Right hindlimb (tissue), 1 donor: ENCODE measurements at regions not wholly inside any gene's neighbourhood (a gene's known extent, or its start where the extent isn't known, plus 50 kb on each side); places are given as distances from the start of the nearest gene placed in this dataset.
"Not testable (repeated sequence)": the region's sequence is repeated elsewhere in the genome, so short reads cannot be mapped to it uniquely, and the experiment has no call there.

Source experiments
- DNase-seq: peaks from one replicate; pipeline ENCODE4 v3.0.0-alpha.2; 2018

DNA sequence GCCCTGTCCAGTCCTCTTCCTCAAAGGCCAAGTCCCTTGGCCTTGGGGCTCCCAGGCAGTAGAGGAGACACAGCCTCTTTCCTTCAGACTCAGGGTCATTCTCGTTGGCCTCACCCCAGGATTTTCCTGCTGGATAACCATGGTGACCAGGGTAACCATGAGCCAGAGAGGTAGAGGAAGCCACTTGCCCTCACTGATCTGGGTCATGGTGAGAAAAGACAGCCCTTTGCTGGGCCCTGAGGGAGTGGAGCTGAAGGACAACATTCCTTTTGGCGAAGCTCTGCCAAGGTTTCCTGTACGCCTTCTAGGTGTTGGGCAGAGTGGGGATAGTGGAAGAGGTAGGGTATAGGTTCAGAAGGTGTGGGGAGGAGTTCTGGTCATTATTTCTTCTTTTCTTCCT is 53.1 kb upstream of the WNT4 start:
- no peak for DNase-seq

DNA sequence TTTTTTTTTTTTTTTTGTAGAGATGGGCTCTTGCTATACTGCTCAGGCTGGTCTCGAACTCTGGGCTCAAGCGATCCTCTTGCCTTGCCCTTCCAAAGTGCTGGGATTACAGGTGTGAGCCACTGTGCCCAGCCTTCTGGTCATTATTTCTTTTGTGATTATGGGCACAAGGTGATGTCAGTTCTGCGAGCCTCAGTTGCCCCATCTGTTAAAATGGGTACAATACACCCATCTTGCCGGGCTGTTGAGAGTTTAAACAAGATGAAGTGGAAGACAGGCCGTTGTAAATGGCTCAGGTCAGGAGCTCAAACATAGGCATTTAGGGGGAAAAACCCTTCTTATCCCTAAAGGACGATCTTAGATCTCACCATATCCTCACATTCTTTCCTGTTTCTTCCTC is 53.7 kb upstream of the WNT4 start:
- DNase-seq, result no peak

DNA sequence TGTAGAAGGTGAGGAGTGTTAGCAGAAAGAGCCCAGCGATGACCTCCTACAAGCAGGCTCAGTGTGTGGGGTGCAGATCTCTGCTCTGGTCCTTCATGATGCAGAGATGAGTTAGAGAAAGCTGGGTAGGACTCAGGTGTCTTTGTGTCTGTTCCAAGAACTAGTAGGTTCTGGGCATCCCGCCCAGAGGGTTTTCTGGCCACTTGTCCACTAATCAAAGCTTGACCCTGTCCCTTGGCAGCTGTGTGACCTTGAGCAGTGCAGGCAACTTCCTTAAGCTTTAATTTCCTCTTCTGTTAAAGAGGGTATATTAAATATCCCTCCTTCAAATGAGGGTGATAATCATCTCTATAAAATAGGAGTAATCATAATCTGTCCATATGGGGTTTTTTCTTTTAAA is 54.7 kb upstream of the WNT4 start:
- no peak for DNase-seq

DNA sequence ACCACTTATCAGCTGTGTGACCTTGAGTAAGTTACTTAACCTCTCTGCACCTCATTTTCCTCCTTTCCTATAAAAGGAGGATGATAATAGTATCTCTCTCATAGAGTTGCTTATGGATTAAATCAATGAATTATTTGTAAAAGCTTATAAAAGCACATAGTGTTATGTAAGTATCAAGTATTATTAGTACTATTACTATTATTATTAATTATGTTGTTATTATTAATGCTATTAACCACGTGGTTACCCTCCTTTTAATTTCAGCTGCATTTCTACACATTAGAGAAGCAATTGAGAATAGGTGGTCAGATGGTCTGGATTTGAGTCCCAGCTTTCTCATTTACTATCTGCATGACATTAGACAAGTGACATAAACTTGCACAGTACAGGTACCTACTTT is 58.1 kb upstream of the WNT4 start:
- DNase-seq, result no peak

DNA sequence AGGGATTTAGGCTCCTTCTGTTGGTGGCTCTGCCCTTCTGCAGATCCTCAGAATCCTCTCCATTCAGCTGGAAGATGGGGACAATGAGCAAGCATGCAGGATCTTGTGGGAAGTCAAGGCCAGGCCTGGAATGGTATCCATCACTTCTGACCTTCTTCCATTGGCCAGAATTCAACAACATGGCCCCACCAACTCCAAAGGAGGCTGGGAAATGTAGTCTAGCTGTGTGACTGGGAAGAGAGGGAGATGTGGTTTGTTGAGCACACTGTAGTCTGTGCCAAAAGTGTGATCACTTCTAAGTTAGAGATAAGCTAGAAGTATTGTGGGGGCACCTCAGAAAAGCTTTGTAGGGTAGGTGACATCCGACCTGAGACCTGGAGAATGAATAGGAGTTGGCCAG is 60.4 kb upstream of the WNT4 start:
- DNase-seq, result no peak

DNA sequence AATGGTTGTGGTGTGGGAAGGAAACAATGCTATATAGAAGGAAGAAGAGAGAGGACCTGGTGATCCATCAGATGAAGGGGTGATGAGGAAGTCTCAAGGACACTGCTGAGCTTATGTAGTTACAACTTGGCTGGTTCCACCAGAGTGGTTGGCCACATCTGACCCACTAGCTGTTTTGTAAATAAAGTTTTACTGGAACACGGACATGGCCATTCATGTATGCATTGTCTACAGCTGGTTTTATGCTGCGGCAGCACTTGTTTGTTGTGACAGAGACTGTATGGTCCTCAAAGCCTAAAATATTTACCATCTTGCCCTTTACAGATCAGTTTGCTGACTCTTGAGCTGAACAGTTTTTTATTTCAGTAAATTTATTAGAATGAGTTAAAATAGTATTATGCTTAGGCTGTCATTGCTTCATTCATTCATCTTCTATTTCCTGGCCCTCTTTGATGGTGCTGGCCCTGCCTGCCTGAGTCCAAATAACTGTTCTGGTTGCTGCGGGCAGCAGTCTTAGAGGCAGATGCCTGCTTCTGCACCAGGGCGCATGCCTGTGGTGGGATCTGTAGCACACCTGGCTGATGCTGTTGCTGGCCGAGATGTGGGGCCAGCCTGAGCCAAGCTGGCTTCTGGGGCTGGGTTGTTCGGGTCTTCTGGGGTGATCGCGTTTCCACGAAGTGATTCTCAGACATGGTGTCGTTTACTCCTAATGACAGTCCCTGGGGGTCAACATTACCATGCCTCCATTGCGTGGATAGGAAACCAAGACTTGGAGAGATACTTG is 61.4 kb upstream of the WNT4 start:
- no peak for DNase-seq

DNA sequence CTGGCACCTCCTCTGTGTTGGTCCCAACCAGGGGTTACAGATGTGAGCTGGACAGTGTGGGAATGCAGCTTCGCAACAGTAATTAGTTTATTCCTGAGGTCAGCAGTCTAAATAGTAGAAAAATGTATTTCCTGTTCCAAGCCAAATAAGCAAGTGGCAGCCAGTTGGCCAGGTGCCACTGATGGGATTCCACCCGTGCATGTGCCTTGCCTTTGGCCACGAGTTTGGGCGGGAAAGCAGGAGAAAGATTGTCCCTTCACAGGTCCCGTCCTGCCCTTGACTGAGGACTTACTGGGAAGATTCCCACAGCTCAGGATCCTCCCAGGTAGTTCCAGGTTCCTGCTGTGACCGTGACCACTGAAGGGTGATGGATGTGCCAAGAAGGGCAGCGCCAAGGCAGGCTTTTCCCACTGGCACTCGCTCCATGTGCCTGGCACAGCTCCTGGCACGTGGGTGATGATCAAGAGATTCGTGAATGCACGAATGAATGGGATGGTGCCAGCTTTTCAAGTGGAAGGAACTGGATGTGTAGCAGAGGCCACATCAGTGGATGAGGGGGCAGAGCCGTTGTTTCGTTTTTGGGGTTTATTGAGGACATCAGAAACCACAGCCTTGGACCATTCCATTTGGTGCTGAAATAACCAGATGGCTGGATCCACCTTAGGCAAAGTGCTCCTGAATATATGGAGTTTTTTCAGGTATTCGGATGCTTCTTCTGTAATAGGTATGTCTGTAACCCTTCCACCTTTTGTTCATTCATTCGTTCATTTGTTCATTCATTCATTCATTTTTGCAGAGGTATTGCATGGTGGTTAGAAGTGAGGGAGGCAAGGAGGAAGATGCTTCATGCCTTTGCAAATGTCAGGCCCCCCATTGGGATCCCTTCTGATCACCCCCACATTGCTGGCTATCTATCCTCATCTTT is 62.4 kb upstream of the WNT4 start:
- peak; percentile 39 for DNase-seq

DNA sequence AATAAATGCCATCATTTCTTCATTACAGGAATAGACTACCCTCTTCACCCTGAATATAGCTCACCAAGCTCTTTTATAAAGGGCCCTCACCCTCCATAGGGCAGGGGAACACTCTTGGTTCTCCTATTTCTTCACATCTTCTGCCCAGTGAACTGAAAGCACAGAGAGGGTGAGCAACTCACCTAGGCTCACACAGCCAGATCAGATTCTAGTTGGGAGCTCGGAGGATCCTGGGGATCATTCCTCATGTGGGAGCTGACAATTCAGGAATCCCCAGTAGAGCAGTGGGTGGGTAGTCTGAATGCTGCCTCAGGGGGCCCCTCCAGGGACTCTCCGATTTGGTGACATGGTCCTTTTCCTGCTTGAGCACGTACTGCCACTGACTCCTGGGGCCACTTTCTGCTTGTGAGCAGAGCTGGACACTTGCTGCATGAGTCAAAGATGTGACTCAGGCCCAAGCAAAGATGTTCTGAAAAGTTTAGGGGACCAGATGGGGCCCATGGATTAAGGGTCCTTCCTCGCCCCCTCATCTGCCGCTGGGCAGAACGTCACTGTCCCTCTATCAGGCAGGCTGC is 63.7 kb upstream of the WNT4 start:
- no peak for DNase-seq

DNA sequence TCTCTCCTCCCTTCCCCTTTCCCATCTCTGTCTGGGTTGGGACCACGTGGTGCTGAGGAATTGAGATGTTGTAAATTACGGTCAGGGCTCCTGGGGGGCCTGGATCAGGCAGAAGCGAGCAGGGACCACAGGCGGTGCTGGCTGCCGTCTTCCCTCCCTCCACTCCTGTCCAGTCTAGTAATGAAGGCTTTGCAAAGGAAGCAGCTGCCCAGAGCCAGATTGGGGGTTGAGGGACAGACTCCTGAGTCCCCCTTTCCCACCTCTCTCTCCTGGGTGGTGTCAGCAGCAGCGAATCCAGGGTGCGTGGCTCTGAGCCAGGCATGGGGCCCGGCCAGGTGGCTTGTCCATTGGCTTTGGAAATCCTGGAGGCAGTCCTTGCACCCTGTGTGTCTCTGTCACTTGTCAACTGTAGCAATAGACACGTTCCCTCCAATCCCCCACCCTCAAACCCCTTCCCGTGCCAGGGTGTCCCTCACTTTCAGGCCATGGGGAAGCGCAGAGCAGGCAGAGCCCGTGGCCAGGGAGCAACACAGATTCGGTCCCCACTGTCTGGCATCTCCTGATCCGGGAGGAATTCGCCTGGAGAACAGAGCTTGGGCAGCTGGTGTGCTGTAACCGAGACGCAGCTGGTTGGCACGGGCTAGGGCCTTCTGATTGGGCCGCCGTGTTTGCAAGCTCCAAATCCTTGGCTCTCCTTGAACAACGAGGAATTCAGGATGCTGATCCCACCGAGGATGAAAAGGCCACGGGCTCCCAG is 64.8 kb upstream of the WNT4 start:
- peak; percentile 83 for DNase-seq

DNA sequence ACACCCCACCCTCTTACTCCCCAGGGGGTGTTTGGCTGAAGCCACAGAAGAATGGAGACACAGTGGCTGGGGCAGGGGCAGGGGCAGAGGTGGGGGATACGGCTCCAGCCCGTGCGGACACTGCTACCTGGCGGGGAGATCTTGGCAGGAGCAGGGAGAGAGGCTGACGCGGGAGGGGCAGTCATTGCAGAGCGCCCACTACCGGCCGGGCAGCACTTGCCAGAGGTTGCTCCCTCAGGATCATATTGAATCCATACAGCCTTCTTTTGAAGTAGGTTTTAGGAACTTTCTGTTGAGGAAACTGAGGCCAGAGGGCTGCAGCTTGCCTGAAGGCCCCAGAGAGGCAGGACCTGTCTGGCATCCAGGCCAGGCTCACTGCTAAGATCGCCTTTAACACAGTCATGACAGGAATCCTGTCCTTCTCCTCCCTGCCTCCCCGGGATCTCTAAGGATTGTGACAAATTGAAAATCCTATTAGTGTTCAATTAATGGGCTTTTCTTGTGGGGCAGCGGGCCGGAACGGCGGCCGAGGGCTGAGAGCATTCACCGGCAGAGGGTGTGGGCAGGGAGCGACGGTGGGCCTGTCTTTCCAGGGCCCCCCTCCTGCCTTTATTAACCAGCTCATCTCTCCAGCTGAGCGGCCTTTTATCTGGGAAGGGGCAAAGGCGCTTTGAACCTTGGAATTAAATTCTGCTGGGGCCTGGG is 65.5 kb upstream of the WNT4 start:
- no peak for DNase-seq

DNA sequence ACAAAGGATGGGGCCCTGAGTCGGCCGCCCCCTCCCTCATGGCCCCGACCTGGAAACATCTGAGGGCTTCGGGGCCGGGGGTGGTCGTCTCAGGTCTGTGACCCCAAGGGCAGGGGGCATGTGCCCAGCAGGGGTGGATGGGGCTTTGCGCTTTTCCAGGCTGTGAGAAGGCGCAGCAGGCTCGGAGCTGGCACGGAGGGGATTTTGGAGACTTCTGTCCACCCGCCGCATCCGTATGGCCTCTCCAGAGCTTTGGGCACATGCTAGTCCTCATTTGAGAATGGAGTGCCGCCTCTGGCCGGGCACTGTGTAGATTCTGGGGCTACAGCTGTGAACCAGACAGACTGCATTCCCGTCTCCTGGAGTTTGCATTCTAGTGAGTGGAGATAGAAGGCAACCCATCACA is 66.1 kb upstream of the WNT4 start:
- no peak for DNase-seq

DNA sequence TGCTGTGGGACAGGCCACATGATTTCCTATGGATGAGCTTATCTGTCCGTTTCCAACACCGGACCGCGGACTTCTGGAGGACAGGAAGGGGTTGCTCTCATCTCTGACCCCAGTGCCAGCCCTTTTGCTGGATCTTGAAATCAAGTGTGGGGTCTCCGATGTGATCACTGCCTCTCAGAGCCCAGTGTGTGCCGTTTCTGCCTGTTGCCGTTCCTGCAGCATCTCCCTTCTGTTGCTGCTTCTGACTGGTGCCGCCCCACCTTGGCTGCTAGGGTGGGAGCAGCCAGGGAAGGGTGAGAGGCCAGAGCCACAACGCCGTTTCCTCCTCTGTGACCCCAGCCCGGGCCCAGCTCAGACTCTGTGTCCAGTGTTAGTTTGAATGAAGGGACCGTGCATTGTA is 67.3 kb upstream of the WNT4 start:
- DNase-seq, result no peak

DNA sequence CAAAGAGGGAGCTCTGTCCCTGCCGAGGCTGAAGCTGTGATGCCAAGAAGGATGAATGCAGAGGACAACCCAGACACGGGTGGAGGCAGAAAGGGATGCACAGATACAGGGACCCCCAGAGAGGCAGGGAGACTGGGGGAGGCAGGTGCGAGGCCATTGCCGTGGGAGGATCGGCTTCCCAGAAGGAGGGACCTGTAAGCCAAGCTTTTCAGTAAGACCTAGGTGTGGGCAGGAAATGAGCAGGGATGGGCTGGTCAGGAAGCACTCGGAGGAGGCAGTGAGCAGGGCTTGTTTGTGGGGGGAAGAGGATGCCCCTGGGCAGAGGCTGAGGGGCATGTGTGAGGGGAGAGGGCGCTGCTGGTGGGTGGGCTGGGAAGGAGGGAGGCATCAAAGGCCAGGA is 67.7 kb upstream of the WNT4 start:
- DNase-seq, result no peak

DNA sequence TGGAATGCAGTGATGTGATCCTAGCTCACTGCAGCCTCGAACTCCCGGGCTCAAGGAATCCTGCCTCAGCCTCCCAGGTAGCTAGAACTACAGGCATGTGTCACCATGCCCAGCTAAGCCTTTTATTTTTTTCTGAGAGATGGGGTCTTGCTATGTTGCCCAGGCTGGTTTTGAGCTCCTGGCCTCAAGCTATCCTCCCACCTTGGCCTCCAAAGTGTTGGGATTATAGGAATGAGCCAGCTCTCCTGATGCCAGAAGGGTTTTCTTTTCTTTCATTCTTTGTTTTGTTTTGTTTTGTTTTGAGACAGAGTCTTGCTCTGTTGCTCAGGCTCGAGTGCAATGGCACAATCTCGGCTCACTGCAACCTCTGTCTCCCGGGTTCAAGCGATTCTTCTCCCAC is 68.6 kb upstream of the WNT4 start:
- not testable (repeated sequence) for DNase-seq

DNA sequence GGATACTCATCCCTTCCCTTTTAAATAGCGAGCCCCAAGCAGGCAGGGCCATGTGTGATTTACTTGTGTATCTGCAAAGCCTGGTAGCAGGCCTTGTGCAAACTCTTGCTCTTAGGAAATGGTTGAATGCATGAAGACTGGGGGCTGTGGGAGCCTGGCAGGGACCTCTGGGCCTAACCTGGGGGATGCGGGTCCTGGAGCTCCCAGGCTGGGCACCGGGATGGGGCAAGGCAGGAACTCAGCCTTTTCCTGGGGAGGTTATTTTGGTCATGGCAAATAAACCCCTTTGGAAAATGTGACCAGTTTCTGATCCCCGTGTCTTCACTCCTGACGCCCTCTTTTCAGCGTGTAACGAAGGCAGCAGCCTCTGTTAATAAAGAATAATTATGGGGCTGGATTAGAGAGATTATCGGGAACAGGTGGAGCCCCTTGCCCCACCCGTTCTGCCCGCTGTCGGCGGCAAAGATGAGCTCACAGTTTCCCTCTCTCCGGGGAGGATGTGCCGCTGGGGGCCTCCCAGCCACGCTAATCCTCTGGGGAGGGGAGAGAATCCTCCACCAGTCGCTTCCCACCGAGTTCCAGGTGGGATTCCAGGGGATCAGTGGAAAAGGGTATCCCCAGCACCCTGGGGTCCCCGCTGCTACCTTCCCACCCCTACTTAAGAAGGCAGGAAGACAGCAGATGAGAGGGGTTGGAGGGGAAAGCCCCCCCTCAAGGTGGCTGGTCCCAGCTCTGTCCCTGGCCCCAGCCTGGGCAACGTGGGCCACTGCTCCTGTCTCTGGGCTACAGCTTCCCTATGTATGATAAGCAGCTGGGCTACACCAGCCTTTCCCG is 69.7 kb upstream of the WNT4 start:
- no peak for DNase-seq

DNA sequence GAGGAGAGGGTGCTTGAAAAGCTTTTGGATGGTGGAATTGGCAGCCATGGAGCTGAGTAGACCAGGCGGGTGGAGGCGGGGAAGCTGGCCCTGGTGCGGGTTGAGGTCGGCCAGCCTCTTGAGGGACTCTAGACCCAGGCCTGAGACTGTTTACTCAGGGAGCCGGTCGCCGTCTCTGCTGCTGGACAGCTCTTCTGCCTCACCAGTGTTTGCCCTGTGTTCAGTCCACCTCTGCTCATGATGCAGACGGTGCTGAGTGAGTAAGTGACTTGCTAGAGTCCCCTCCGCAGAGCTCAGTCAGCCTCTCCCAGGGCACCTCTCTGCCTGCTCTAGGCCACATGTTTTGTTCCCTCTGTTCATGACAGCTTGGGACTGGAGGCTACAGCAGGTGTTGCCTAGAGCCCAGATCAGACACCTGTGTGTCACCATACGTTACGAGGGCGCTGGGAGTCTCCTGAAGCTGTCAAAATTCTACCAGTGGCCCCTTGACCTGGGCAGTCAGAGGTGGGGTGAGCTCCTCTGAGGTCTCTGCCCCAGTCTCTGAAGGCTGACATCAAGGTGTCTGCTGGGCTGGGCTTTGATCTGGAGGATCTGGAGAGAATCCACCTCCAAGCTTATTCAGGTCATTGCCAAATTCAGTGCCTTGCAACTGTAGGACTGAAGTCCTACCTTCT is 73.5 kb upstream of the WNT4 start:
- DNase-seq, result no peak

DNA sequence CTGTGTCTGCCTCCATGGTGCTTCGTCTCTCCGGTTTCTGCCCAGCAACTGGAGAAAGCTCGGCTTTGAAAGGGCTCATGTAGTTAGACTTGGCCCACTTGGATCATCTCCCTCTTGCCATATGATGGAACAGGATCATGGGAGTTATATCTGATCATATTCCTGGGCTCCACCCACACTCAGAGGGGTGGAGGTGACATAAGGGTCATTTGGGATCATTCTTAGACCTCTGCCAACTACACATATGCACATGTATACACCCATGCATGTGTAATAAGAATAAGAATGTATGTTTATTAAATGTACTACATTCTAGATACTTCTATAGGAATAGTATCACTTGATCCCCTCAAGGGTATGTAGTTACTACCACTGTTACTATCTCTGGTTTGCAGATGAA is 74.1 kb upstream of the WNT4 start:
- DNase-seq, result no peak

DNA sequence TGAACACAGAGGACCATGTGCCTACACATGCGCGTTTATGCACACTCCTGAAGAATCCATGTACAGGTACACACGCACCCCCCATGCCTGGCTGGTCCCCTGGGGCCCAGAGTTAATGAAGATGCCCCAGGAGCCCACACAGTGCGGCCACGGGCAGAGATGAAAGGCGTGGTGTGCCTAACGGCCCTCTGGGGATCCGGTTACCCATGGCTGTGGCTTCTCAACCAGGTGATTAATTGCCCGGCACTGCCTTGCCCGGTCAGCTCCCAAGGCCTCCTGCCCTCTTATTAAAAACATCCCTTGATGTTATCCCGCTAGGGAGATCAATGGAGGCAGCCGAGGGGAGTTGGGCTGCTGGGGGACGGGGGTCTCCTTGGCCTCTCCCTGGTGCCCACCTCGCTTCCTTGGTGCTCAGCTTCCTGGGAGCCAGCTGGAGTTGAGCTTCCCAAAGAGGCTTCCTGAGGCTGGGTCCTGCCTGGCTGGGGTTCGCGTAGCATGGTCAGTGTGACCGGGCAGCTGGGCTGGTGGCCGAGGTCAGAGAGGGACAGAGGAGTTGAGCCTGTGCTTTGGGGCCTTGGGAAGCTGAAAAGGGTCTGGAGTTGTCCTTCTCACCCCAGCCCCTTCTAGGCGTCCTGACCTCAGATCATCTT is 75.0 kb upstream of the WNT4 start:
- no peak for DNase-seq

DNA sequence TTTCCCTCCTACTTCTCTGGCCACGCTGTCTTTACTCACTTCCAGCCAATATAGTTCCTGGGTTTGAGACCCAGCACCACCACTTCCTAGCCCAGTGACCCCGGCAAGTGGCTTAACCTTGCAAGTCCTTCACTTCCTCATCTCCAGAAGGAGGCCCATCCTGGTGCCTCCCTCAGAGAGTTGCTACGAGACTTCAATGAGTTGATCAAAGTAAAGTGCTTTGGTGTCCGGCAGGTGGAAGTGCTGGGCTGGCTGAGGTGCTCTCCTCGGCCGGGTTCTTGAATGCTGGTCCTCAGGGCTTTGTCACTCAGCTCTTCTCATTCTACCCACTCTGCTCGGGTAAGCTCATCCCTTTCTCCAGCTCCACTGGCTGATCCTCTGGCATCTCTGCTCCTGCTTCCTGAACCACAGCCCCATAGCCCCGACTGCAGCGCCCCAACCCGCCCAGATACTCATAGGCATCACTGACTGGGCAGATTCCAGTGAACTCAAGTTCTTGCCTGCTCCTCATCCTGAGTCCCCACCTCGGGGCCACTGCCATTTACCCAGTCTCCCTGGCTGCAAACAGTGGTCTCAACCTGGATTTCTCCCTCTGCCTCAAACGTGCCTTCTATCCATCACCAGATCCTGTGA is 75.8 kb upstream of the WNT4 start:
- no peak for DNase-seq

DNA sequence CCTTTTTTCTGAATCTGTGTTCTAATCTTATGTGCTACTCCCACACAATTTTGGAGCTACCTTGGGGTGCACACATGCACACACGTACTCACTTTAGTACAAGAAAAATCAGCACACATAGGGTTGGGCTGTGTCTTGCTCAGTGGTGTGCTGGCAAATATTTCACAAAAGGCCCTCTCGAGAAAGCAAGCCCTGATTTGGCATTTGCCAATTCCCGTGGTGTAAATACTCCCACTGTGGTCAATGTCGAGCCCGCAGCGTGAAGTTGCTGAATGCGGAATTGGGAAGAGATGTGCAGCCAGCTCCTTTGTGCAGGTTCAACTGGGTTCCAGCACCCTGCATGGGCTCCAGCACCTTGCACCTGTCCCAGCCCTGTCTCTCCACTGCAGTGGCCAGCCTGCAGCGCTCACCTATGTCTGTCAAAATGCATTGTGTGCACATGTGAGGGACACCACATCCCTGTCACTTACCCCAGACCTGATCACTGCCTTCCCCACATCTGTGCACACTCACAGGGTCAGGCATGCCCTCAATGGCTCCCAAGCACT is 78.4 kb upstream of the WNT4 start:
- peak; percentile 7 for DNase-seq
